ENCODE measurements at regions not wholly inside any gene's neighbourhood (a gene's known extent, or its start where the extent isn't known, plus 50 kb on each side); places are given as distances from the start of the nearest gene placed in this dataset.

DNA sequence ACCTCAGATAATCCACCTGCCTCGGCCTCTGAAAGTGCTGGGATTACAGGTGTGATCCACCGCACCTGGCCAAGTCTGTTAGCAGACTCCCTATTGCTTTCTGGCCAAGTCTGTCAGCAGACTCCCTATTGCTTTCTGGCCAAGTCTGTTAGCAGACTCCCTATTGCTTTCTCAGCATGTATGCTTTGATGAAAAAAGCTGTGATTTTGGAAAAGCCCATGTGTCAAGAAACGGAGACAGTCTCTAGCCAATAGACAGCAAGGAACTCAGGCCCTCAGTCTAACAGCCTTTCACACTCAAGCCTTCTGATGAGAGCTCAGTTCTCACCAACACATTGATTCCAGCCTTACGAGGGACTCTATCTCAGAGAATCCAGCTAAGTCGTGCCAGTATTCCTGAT lies 158.8 kb upstream of the KRR1 start:
- Mint-ChIP-seq H3K9me3 (ENCODE audit: unreplicated experiment) (no peaks in the 10 kb centered on the region), H3K36me3 (ENCODE audit: insufficient read depth, unreplicated experiment) (no peaks in the 10 kb centered on the region), H3K27ac (ENCODE audit: unreplicated experiment) (no peak overlapping the region), H3K27me3 (ENCODE audit: insufficient read depth, unreplicated experiment) (no peaks in the 10 kb centered on the region), H3K4me1 (ENCODE audit: low read depth, unreplicated experiment) (peaks cover 25% of the 10 kb centered on the region), H3K4me3 (ENCODE audit: unreplicated experiment) (no peak overlapping the region)
- ChIA-PET POLR2A (no interaction called here), CTCF (no interaction called here)
- TF ChIP-seq CTCF (IDR thresholded peaks at IDR 0.05; ENCODE audit: insufficient read depth in 1 of 2, low read depth in 1 of 2, low read length in 1 of 2, severe bottlenecking in 1 of 2, unreplicated experiment in 1 of 2): no peak
- Histone ChIP-seq H3K4me3 (ENCODE audit: low read depth, low read length) (no peak overlapping the region), H3K36me3 (ENCODE audit: control insufficient read depth, insufficient read depth, low read length) (no peaks in the 10 kb centered on the region), H3K27me3 (replicated peaks; ENCODE audit: control insufficient read depth, insufficient read depth, low read length) (no peaks in the 10 kb centered on the region), H3K4me1 (peaks cover 27% of the 10 kb centered on the region), H3K9me3 (no peaks in the 10 kb centered on the region)
- DNase-seq: no peak
- intact Hi-C loops (cut with micrococcal nuclease; ENCODE audit: unreplicated experiment): no loop called here
- BruUV-seq (replicated peaks): no TSS peak

GRCh38 chr12:75666939-75667334 lies 155.5 kb upstream of the KRR1 start:
- no peaks in the 10 kb centered on the region for H3K36me3 ChIP-seq (ENCODE audit: control insufficient read depth, insufficient read depth, low read length)
- H3K27me3 Mint-ChIP-seq (ENCODE audit: insufficient read depth, unreplicated experiment): no peaks in the 10 kb centered on the region
- no peak for TF ChIP-seq CTCF (IDR thresholded peaks at IDR 0.05; ENCODE audit: insufficient read depth in 1 of 2, low read depth in 1 of 2, low read length in 1 of 2, severe bottlenecking in 1 of 2, unreplicated experiment in 1 of 2)
- peaks cover 37% of the 10 kb centered on the region for H3K4me1 ChIP-seq
- H3K4me3 Mint-ChIP-seq (ENCODE audit: unreplicated experiment): peak overlapping the region; percentile 25
- no peaks in the 10 kb centered on the region for H3K36me3 Mint-ChIP-seq (ENCODE audit: insufficient read depth, unreplicated experiment)
- H3K4me1 Mint-ChIP-seq (ENCODE audit: low read depth, unreplicated experiment): peaks cover 25% of the 10 kb centered on the region
- POLR2A ChIA-PET: interaction anchor here (0.7 to 1.0 kb wide), 2 partner anchors 365 to 682 kb away, joined by 3 to 19 read pairs; partner anchors contain the start of gene PHLDA1
- intact Hi-C loops (cut with micrococcal nuclease; ENCODE audit: unreplicated experiment): loop anchor here (1.0 to 5.0 kb wide), 9 partner anchors 26 to 364 kb away; partner anchors contain the start of gene PHLDA1
- no peak overlapping the region for H3K4me3 ChIP-seq (ENCODE audit: low read depth, low read length)
- H3K9me3 Mint-ChIP-seq (ENCODE audit: unreplicated experiment): no peaks in the 10 kb centered on the region
- no peaks in the 10 kb centered on the region for H3K9me3 ChIP-seq
- no peaks in the 10 kb centered on the region for H3K27me3 ChIP-seq (replicated peaks; ENCODE audit: control insufficient read depth, insufficient read depth, low read length)
- CTCF ChIA-PET: interaction anchor here (0.6 to 1.4 kb wide), 3 partner anchors 31 to 364 kb away, joined by 3 to 10 read pairs (median 4); partner anchors contain the start of gene PHLDA1
- DNase-seq: peak in 1 of 2 experiments; percentile 33
- peak overlapping the region; percentile 31 for H3K27ac Mint-ChIP-seq (ENCODE audit: unreplicated experiment)
- BruUV-seq (replicated peaks): no TSS peak

DNA sequence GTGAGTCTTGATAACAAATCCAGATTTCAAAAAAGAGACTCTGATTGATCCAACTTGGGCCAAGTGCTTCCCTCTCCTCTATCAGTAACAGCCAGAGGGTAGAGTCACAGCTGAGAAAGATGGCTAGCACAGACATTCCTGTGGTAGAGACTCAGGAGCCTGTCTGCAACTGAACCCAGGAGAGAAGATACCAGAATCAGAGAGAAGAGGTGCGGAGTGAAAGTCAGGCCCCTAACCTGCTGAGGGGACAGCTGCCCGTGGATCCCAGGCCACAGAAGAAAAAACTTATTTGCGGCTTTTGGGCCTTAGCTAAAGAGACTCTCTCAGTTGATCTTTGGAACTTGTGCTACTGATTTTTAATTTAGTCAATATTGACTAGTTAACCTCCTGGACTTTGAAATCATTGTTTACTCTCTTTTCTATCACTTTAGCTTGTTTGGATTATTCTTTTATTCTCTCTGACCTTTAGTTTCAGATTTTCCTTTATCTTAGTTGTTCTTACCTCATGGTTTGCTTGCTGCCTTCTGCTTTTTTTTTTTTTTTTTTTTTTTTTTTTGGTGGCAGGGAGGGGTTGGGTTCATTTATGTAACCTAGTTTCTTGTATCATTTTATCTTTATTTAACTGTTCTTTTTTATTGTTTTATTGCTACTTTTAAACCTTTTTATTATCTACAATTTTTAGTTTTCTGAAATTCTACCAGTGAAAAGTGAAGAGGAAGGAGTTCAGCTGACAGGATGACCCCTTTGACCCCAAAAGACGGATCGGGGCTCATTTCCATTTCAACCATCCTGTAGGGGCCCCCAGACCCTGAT lies 154.9 kb upstream of the KRR1 start:
- Mint-ChIP-seq H3K27me3 (ENCODE audit: insufficient read depth, unreplicated experiment) (no peaks in the 10 kb centered on the region), H3K27ac (ENCODE audit: unreplicated experiment) (peak overlapping the region; percentile 92), H3K9me3 (ENCODE audit: unreplicated experiment) (no peaks in the 10 kb centered on the region), H3K4me3 (ENCODE audit: unreplicated experiment) (peak overlapping the region; percentile 63), H3K4me1 (ENCODE audit: low read depth, unreplicated experiment) (peaks cover 25% of the 10 kb centered on the region), H3K36me3 (ENCODE audit: insufficient read depth, unreplicated experiment) (no peaks in the 10 kb centered on the region)
- ChIA-PET POLR2A (interaction anchor here (0.5 to 1.0 kb wide), 3 partner anchors 365 to 682 kb away, joined by 3 to 19 read pairs (median 3); partner anchors contain the start of gene PHLDA1), CTCF (interaction anchor here (0.6 to 1.4 kb wide), 6 partner anchors 32 to 701 kb away, joined by 3 to 10 read pairs (median 4); partner anchors contain the start of gene PHLDA1)
- DNase-seq: peak; percentile 64 to 77
- BruUV-seq (replicated peaks): no TSS peak
- Histone ChIP-seq H3K4me3 (ENCODE audit: low read depth, low read length) (no peak overlapping the region), H3K27me3 (replicated peaks; ENCODE audit: control insufficient read depth, insufficient read depth, low read length) (no peaks in the 10 kb centered on the region), H3K9me3 (no peaks in the 10 kb centered on the region), H3K4me1 (peaks cover 37% of the 10 kb centered on the region), H3K36me3 (ENCODE audit: control insufficient read depth, insufficient read depth, low read length) (no peaks in the 10 kb centered on the region)
- TF ChIP-seq CTCF (IDR thresholded peaks at IDR 0.05; ENCODE audit: insufficient read depth in 1 of 2, low read depth in 1 of 2, low read length in 1 of 2, severe bottlenecking in 1 of 2, unreplicated experiment in 1 of 2): peak in 1 of 2 experiments; percentile 15
- intact Hi-C loops (cut with micrococcal nuclease; ENCODE audit: unreplicated experiment): loop anchor here (1.0 to 5.0 kb wide), 9 partner anchors 26 to 365 kb away; partner anchors contain the start of gene PHLDA1
